ENCODE measurements at regions not wholly inside any gene's neighbourhood (a gene's known extent, or its start where the extent isn't known, plus 50 kb on each side); places are given as distances from the start of the nearest gene placed in this dataset.
A peak's percentile ranks its signal among the peaks of the same experiment; 100 is the strongest.
"Not testable (repeated sequence)": the region's sequence is repeated elsewhere in the genome, so short reads cannot be mapped to it uniquely, and the experiment has no call there.

DNA sequence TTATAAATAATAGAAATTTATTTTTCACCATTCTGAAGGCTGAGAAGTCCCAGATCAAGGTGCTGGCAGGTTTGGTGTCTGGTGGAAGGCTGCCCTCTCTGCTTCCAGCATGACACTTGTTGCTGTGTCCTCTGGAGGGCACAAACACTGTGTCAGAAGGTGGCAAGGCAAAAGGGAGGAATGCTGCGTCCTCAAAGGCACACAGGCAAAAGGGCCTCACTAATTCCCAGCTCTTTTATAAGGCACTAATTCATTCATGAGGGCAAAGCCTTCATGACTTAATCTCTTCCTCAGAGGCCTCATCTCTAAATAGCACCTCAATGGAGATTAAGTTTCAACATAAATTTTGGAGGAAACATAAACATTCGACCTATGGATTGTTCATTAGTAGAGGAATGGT, 209.5 kb upstream of the SMLR1 start:
- H3K4me3 ChIP-seq (ENCODE audit: low read depth, low read length) = no peak overlapping the region
- TF ChIP-seq, protein P1, sequence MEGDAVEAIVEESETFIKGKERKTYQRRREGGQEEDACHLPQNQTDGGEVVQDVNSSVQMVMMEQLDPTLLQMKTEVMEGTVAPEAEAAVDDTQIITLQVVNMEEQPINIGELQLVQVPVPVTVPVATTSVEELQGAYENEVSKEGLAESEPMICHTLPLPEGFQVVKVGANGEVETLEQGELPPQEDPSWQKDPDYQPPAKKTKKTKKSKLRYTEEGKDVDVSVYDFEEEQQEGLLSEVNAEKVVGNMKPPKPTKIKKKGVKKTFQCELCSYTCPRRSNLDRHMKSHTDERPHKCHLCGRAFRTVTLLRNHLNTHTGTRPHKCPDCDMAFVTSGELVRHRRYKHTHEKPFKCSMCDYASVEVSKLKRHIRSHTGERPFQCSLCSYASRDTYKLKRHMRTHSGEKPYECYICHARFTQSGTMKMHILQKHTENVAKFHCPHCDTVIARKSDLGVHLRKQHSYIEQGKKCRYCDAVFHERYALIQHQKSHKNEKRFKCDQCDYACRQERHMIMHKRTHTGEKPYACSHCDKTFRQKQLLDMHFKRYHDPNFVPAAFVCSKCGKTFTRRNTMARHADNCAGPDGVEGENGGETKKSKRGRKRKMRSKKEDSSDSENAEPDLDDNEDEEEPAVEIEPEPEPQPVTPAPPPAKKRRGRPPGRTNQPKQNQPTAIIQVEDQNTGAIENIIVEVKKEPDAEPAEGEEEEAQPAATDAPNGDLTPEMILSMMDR (IDR thresholded peaks at IDR 0.05; ENCODE audit: insufficient read depth, low read depth, low read length) = no peak
- DNase-seq (ENCODE audit: low read depth) = peak; percentile 56

DNA sequence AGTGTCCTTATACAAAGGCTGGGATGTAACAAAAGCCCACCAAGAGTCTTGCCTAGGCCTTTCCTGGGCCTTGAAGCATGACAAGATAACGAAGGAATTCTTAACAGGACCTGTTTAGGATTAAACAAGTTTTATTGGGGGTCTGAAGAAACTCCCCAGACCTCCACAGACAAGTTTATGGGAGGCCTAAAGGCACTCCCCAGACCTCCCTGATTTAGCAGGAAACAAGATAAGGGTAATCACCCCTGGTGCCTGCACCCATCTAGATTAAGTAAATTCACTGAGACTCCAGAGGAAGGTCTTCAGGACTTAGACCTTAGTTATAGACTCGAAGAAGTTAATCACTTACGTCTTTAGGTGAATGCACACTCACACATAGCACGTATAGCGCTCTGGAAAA, 208.4 kb upstream of the SMLR1 start:
- H3K4me3 ChIP-seq (ENCODE audit: low read depth, low read length) = not testable (repeated sequence)
- DNase-seq (ENCODE audit: low read depth) = peak; percentile 92

DNA sequence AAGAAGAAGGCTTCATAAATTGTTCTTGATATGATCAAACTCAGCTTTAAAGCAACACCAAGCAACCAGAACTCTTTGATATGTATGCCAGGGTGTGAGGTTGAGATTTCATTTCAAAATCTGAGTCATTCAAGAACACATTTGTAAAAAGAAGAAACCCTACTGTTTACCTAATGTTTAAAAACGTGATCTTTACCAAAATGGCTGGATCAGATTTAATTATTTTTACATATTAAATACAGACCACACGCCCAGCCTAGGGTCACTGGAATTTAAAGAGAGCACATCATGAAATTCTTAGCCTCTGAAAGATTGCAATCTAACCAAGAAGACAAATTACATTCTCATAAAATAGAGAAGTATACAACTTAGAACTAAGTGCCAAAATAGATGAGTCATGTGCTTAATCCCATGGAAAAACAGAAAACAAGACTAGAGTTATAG, 206.8 kb upstream of the SMLR1 start:
- TF ChIP-seq, protein P1 (IDR thresholded peaks at IDR 0.05; ENCODE audit: insufficient read depth, low read depth, low read length) = no peak
- peak; percentile 83 for DNase-seq (ENCODE audit: low read depth)
- no peak overlapping the region for H3K4me3 ChIP-seq (ENCODE audit: low read depth, low read length)

DNA sequence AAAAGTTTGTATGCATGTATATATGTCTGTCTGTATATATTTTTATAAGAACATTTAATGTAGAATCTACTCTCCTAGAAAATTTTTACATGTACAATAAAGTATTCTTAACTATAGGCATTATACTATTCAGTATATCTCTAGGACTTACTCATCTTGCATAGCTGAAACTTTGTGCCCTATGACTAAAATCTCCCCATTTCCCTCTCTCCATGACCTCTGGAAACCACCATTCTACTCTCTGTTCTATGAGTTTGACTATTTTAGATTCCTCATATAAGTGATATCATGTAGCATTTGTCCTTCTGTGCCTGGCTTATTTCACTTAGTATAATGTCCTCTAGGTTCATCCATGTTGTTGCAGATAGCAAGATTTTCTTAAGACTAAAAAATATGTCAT, 205.1 kb upstream of the SMLR1 start:
- no peak for DNase-seq (ENCODE audit: low read depth)
- H3K4me3 ChIP-seq (ENCODE audit: low read depth, low read length) = no peak overlapping the region
- TF ChIP-seq, protein P1 (IDR thresholded peaks at IDR 0.05; ENCODE audit: insufficient read depth, low read depth, low read length) = no peak

DNA sequence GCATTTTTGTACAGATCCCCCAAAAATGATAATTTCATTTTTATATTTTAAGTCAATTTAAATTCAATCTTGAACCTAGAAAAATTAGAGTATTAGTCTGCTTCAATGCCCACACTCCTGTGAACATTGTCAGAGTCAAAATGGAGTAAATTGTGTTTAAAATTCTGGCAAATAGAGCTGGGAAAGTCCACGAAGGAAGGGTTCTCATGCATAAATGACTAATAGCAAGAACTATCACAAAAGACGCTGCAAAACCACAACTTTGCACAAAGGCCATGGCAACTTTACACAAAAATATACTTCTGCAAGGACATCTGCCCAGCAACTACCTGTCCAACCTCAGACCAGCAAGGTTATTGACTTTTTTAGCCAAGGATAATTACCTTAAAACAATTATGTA, 203.2 kb upstream of the SMLR1 start:
- no peak overlapping the region for H3K4me3 ChIP-seq (ENCODE audit: low read depth, low read length)
- no peak for DNase-seq (ENCODE audit: low read depth)
- TF ChIP-seq, protein P1 (IDR thresholded peaks at IDR 0.05; ENCODE audit: insufficient read depth, low read depth, low read length) = no peak

DNA sequence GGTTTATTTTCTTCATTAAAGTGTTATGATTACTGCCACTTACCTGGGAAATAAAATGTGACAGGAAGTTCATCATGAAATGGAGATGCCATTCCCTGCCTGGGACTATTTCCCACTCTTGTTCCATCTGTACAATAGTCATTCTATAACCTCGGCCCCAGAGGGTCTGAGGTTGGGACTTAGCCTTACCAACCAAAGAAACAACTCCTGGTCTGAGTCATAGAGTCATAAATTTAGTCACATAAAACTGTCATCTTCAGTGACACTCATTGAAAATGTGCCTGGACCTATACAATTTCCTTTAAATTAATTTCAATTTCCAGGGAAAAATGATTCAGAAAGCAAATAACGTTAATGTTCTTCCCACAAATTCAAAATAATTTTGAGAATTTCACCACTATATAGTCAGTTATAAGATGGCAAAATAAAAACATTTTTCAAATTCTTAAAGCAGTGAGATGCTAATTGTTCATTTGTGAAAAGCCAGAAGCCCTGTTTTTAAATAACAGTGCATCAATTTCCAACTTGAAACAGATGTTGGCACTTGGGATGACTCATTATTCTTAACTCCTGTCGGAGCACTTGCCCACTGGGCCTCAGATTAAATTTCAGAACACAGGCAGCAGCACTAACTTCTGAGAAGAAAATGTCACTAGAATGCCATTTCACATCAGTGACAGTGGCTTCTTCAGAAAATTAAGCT, 201.2 kb upstream of the SMLR1 start:
- DNase-seq (ENCODE audit: low read depth) = peak; percentile 65
- TF ChIP-seq, protein P1 (IDR thresholded peaks at IDR 0.05; ENCODE audit: insufficient read depth, low read depth, low read length) = no peak
- no peak overlapping the region for H3K4me3 ChIP-seq (ENCODE audit: low read depth, low read length)

DNA sequence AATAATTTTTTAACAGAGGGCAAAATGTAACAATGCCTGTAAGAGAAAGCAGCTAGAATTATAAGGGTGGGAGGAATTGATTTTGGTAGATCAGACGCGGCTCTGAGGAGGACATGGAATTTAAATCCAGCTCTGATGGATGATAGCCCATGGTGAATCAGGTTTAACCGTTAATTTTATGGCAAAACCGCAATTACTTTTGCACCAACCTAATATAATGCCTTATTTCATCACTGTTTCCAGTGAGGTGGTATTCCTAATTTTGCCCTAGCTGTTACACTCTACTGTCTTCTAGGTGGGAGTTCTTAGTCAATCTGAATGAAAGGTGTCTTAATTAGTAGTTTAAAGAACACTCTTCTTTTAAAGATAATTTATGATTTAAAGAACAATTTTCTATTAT, 198.3 kb upstream of the SMLR1 start:
- TF ChIP-seq, protein P1 (IDR thresholded peaks at IDR 0.05; ENCODE audit: insufficient read depth, low read depth, low read length) = no peak
- DNase-seq (ENCODE audit: low read depth) = no peak
- no peak overlapping the region for H3K4me3 ChIP-seq (ENCODE audit: low read depth, low read length)
